ENCODE measurements at regions not wholly inside any gene's neighbourhood (a gene's known extent, or its start where the extent isn't known, plus 50 kb on each side); places are given as distances from the start of the nearest gene placed in this dataset.
"Not testable (repeated sequence)": the region's sequence is repeated elsewhere in the genome, so short reads cannot be mapped to it uniquely, and the experiment has no call there.

GRCh38 chr10:36872702-36873393, 252.6 kb upstream of the ANKRD30A start:
- no peak for DNase-seq

DNA sequence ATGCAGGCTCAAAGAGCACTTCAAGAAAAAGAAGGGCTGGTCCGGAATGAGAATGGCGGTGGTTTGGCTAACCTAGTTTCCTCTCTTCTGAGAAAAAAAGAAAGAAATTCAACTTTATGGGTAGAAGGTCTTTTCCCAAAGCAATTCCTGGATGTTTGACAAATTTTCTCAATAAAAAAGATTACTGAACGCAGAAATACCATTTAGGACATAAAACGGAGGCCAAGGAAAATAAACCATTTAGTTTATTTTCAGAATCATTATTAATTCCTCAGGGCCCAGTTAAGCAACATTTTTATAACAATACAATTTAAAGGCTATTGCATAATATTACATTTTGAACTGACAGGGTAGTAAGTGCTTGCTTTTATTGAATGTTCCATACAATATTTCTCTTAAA, 284.6 kb upstream of the ANKRD30A start:
- DNase-seq, result no peak

DNA sequence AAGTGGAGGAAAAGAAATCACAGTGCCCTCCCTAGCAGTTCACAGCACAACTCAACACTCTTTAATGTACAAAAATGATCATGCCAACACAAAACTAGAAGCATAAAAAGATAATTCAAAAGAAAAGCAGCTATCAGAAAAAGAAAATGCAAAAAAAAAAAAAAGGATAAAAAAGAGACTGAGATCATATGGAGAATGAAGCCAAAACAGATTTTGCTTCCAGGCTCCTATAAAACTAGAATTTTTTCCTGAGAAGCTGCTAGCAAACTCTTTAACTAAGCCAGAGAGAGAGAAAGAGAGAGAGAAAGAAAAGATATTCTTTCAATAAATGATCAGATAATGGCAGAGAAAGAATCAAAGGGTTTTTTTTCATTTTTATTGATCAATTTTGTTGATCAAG, 288.0 kb upstream of the ANKRD30A start:
- DNase-seq, result no peak

- no peak for DNase-seq
Observed at GRCh38 chr10:36819781-36820180, 305.6 kb upstream of the ANKRD30A start.

DNA sequence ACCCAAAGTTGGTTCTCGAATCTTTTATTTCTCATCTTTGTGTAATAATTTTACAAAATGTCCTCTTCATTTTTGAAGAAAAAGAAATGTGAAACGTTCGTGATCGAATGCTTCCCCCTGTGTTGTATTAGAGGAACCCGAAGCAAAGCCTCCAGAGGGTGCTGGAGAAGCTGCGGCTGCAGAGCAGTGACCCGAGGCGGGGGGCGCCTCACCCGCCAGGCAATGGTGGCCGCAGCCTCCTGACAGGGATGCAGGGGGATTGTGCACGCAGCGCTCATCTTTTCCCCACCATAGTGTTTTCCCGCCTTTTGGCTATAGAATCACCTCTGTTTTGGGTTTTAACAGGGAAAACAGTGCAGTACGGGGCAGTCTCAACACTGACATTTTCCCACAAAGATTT, 307.5 kb upstream of the ANKRD30A start:
- DNase-seq, result no peak

- no peak for DNase-seq
Observed at GRCh38 chr10:36808625-36809362, 316.6 kb upstream of the ANKRD30A start.

DNA sequence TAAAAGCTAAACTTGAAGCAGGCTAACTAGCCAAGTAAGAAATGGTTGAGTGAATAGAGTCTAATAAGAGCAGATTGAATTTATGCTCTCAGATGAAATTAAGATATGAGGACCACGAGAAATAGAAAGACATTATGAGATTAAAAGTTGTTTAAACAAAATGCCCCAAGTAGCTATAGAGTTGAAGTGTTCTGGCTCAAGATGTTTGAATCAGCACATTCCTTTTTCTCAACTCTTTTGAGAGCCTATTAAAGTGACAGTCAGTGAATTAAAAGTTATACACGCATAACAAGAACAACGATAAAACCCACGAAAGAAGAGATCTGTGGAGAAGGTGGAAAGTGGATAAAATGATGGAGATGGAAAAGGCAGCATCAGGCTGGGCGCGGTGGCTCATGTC, 322.2 kb upstream of the ANKRD30A start:
- no peak for DNase-seq

- no peak for DNase-seq
Observed at GRCh38 chr10:36802490-36803153, 322.8 kb upstream of the ANKRD30A start.

- no peak for DNase-seq
Observed at GRCh38 chr10:36801660-36802059, 323.7 kb upstream of the ANKRD30A start.

DNA sequence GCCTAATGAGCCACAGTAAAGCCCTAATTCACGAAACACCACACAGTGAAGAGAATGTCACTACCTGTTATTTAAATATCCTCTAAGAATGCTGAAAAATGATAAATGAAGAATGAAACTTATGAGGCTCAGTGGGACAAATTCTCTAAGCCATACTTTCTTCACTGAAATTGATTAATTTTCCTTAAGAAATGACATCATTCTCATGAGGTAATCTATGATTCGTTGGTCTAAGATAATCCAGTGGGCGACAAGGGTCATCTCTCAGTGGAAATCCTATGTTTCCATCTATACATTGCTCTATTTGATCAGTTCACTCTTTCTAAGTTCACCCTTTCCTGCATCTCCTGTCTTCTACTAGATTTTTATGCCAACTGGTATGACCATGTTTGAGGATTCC, 330.4 kb upstream of the ANKRD30A start:
- no peak for DNase-seq

DNA sequence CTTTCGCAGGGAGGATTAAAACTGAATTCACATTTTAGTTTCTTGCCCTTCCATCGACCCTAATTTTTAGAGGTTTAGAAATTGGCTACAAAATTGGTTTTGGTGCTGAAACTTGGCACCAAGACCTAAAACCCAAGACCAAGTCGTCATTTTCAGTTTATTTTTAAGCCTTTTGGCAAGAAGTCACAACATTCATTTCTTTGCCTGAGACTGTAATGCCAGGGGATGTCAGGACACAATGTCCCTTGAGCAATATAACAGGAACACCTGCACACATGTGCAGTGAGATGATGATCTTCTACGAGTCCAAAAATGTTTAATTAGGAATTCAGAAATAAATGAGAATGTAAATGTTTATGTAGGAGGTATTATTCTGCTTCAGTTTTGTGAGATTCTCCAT, 335.4 kb upstream of the ANKRD30A start:
- no peak for DNase-seq

GRCh38 chr10:36788152-36788551, 337.2 kb upstream of the ANKRD30A start:
- DNase-seq, result no peak

DNA sequence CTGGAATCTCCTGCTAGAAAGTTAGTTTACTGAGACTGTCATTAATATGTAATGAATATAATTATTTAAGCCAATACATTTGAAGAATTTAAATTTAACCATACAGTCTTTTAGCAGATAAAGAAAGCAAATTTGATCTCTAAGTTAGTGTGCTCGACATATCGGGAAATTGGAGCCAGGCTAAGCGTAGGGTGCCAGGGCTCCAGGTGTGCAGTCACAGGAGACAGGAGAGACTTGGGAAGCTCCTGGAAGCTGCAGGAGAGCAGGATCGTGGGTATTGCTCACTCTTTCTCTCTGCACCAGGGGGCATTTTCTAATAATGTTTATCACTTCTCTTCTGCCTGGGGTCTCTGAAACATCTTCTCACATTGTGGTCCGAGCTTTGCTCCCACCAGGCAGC, 342.0 kb upstream of the ANKRD30A start:
- no peak for DNase-seq

GRCh38 chr10:36781570-36781969, 343.8 kb upstream of the ANKRD30A start:
- DNase-seq, result no peak

DNA sequence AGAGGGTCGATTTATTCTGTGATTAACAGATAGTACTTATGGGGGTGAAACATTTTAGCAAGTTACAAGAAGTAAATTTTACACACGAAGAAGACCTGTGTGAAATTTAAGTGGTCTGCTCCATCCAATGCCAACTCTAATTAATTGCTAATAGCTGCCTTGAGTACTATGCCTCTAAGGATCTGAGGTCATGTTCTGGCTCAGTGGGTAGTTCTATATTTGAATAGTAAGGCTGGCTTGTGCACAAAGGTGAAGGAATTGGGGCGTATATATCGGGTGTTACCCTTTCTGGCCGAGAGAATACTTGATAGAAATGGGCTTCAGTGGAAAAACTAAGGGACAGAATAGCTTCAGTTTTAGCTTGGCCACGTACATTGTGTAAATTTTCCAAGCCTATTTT, 345.2 kb upstream of the ANKRD30A start:
- no peak for DNase-seq

- DNase-seq, result peak; percentile 56
Observed at GRCh38 chr10:36779238-36779846, 346.1 kb upstream of the ANKRD30A start.

GRCh38 chr10:36778651-36779050, 346.7 kb upstream of the ANKRD30A start:
- no peak for DNase-seq

GRCh38 chr10:36773652-36774051, 351.7 kb upstream of the ANKRD30A start:
- DNase-seq, result no peak

GRCh38 chr10:36771725-36772124, 353.7 kb upstream of the ANKRD30A start:
- DNase-seq, result no peak

DNA sequence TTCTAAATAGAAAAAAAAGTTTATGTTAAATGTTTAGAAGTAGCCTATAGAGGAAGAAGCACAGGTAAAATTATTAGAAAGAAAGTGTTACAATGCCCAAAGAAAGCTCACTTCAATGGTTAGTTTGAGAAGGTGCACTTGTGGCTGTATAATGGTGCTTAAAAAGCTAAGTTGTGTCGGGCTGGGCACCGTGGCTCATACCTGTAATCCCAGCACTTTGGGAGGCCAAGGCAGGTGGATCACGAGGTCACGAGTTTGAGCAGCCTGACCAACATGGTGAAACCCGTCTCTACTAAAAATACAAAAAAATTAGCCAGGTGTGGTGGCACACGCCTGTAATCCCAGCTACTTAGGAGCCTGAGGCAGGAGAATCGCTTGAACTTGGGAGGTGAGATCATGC, 355.7 kb upstream of the ANKRD30A start:
- not testable (repeated sequence) for DNase-seq

DNA sequence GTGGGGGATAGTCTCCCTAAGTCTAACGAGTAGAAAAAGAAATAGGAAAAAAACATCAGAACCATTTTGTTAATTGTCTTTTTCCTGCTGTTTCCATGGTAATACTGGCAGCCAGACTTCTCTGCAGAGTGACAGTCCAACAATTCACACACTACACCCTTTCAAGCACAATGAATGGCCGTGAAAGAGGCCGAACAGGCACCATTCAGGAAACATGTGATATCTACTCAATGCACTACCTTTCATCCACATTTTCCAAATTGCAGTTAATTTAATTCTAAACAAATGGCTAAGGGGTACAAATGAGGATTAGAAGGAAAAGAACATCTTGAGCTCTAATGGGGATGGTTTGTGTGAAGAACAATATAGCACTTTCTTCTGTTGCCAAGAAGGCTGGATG, 358.5 kb upstream of the ANKRD30A start:
- DNase-seq, result no peak

- no peak for DNase-seq
Observed at GRCh38 chr10:36766415-36766810, 359.0 kb upstream of the ANKRD30A start.

DNA sequence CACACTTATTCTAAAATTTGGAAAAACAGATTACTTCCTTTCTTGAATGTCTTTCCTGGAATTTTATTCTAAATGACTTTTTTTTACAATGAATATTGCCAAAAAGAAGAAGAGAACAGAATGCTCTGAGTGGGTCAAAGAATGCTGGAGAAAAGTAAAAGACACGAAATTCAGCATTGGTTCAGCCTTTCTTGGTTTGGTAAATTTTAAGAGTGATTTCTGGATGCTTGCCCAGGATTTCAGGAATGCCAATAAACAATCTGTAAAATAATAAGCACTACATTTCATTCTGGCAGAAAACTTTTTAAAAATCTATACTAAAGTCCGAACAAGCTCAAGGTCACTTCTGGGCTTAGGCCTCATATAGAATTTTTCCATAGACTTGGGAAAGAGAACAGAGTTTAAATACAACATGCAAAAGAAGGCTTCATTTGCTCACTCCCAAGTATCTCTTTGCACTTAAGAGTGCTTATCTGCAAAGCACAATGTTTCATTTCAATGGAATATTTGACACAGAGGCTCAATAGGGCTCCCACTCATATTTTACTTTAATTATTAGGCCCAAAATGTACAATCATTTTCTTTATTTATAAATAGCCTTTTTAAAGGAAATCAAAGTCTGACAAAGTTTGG, 359.5 kb upstream of the ANKRD30A start:
- DNase-seq, result peak; percentile 7

Measured in fibroblast of skin of back (primary cell).